22Rv1 (cell line): ENCODE measurements at regions not wholly inside any gene's neighbourhood (a gene's known extent, or its start where the extent isn't known, plus 50 kb on each side); places are given as distances from the start of the nearest gene placed in this dataset.

Source experiments
- ZFX ChIP-seq: fragments of 450-650 bp; IDR thresholded peaks from 2 replicates; pipeline ENCODE4 v1.6.1; 2017; ENCODE audit warnings: antibody characterized with exemption, borderline replicate concordance
- TF ChIP-seq, protein P1 (sequence below): fragments of 450-650 bp; IDR thresholded peaks from 2 replicates; pipeline ENCODE4 v1.5.1; 2017; ENCODE audit warnings: mild to moderate bottlenecking

DNA sequence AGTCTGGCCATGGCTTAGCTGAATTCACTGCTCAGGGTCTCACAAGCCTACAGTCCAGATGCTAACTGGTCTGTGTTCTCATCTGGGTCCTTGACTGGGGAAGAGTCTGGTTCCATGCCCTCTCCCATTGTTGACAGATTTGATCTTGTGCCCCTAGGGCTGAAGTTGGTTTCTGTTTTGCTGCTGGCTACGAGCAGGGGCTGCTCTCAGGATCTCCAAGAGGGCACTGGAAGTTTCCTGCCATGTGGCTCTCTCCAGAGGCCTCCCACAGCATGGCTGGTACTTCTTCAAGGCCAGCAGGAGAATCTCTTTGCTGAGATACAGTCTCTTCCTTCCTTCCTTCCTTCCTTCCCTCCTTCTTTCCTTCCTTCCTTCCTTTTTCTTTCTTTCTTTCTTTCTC lies 78.1 kb downstream of the SPP2 start:
- TF ChIP-seq, protein P1, sequence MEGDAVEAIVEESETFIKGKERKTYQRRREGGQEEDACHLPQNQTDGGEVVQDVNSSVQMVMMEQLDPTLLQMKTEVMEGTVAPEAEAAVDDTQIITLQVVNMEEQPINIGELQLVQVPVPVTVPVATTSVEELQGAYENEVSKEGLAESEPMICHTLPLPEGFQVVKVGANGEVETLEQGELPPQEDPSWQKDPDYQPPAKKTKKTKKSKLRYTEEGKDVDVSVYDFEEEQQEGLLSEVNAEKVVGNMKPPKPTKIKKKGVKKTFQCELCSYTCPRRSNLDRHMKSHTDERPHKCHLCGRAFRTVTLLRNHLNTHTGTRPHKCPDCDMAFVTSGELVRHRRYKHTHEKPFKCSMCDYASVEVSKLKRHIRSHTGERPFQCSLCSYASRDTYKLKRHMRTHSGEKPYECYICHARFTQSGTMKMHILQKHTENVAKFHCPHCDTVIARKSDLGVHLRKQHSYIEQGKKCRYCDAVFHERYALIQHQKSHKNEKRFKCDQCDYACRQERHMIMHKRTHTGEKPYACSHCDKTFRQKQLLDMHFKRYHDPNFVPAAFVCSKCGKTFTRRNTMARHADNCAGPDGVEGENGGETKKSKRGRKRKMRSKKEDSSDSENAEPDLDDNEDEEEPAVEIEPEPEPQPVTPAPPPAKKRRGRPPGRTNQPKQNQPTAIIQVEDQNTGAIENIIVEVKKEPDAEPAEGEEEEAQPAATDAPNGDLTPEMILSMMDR: no peak
- TF ChIP-seq ZFX: no peak
